ENCODE measurements at regions not wholly inside any gene's neighbourhood (a gene's known extent, or its start where the extent isn't known, plus 50 kb on each side); places are given as distances from the start of the nearest gene placed in this dataset.
"Not testable (repeated sequence)": the region's sequence is repeated elsewhere in the genome, so short reads cannot be mapped to it uniquely, and the experiment has no call there.

- no peak for FAIRE-seq
Observed at GRCh38 chr21:28877318-28877884, 115.3 kb downstream of the LTN1 start.

GRCh38 chr21:28875078-28875477, 117.6 kb downstream of the LTN1 start:
- FAIRE-seq, result no peak

GRCh38 chr21:28872218-28872617, 120.5 kb downstream of the LTN1 start:
- no peak for FAIRE-seq

DNA sequence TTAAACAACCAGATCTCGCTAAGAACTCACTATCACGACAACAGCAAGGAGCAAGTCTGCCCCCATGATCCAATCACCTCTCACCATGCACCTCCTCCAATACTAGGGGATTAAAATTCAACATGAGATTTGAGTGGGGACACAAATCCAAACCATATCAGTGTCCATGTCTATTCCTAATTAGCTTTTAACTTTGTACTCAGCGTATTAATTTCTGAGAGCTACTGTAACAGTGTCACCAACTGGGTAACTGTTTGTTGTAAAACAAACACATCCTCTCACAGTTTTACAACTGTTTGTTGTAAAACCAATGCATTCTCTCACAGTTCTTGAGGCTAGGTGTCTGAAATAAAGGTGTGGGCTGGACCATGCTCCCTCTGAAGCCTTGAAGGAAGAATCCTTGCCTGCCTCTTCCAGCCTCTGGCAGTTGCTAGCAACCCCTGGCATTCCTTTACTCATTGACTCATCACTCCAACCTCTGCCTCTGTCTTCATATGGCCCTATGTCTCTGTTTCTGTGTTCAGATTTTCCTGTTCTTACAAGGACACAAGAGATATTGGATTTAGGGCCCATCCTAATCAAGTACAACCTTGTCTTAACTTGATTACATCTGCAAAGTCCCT, 121.2 kb downstream of the LTN1 start:
- no peak for FAIRE-seq

DNA sequence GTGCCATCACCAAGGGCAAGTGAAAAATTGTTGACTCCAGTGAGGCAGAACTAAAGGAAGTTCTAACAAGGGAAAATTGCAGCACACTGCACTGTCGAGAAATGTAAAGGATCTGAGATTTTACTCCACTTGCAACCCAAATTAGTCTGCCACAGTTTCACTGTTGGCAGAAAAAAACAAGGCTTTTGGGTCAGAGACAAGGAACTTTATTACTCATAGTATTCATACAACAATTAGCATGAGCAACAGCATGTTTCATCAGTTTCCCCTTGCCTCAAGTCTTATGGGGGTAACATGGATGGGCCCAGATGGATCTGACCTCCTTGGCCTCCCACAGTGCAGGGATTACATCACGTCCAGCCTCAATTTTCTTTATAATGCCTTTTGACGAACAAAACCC, 125.3 kb downstream of the LTN1 start:
- no peak for FAIRE-seq

DNA sequence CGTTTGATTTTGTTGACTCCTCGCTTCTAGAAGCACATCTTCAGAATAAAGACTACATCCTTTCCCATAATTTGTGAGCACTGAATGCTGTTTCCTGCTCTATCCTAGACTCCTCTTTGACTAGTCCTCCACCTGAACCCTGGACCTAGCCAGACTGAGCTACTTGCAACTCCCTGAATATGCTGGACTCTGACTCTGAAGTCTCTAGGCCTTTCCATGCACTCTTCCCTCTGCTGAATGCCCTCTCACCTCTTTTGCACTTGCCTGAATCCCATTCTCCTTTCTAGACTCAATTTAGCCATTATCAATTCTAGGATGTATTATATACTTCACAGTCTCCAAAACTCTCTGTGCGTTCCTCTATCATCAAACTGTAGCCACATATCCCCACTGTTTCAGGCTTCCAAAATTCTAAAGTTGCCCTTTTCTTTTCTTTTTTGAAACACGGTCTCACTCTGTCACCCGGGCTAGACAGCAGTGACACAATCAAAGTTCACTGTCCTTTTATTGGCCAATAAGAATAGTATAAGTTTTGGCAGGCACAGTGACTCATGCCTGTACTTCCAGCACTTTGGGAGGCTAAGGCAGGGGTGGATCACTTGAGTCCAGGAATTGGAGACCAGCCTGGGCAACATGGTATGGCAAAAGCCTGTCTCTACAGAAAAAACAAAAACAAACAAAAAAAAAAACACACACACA, 127.0 kb downstream of the LTN1 start:
- no peak for FAIRE-seq

DNA sequence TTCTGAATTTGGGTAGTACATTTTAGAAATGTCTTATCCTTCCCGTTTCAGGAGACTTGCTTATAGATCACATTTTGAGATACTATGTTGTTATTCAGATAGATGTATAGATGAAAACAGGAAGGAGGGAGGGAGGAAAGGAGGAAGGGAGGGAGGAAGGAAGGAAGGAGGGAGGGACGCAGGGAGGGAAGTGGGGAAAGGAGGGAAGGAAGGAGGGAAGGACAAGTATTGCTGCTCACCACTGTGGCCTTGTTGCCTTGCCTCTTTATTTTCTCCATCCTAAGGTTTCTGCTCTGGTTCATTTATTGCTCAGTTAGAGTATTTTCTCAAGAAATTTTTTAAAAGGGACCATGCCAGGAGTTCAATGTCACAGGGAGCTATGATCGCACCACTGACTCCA, 134.3 kb downstream of the LTN1 start:
- FAIRE-seq, result no peak

GRCh38 chr21:28857752-28858151, 134.9 kb downstream of the LTN1 start:
- FAIRE-seq, result no peak

DNA sequence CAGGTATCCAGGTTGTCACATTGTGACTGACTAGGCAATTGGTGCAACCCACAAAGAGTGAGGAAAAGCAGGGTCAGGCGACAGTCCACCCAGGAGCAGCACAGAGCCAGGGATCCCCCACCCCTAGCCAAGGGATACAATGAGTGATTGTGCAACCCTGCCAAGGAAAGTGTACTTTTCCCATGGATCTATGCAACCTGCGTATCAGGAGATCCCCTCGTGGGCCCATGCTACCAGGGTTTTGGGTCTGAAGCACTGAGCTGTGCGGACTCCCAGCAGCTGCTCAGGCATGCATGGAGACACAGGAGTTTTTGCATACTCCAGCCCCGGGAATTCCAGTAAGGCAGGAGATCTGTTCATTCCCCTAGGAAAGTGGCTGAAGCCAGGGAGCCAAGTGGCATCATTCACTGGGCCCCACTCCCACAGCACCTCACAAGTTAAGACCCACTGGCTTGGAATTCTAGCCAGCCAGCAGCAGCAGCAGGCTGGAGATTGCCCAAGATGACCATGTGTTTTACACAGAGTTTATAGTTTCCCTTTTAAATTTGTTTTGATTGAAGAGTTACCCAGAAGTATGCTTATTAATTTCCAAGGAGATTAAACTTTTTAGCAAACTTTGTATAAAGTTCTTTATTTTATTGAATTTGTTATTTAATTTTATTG, 136.0 kb downstream of the LTN1 start:
- FAIRE-seq, result no peak

DNA sequence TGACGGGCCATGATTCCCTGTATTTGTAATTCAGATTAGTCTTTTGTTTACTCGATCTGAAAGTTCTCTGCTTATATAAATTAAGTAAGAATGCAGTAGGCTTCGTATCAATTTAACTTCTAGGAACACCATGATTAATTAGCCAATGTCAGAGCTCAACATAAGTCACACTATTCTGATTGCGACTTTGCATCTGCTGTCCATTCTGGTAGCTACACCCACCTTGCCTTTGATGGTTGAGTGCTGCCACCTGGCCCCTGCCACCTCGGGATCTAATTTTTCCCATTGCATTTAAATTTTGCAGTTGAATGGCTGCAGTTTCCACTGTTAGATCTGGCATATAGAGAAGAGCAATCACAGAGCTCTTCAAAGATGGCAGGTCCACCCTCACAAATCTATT, 140.0 kb downstream of the LTN1 start:
- no peak for FAIRE-seq

DNA sequence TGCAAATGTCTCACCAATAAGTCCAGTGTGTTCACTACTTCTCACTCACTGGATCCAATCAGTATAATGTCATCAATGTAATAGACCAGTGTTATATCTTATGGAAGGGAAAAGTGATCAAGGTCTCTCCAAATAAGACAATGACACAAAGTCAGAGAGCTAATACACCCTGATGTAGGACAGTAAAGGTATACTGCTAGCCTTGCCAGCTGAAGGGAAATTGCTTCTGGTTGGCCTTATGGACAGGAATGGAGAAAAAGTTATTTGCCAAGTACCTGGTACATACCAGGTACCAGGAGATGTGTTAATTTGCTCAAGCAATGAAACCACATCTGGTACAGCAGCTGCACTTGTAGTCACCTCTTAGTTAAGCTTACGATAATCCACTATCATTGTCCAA, 141.0 kb downstream of the LTN1 start:
- FAIRE-seq, result no peak

GRCh38 chr21:28839237-28839636, 153.4 kb downstream of the LTN1 start:
- not testable (repeated sequence) for FAIRE-seq

GRCh38 chr21:28837426-28837825, 155.3 kb downstream of the LTN1 start:
- not testable (repeated sequence) for FAIRE-seq

- FAIRE-seq, result not testable (repeated sequence)
Observed at GRCh38 chr21:28836588-28836987, 156.1 kb downstream of the LTN1 start.

DNA sequence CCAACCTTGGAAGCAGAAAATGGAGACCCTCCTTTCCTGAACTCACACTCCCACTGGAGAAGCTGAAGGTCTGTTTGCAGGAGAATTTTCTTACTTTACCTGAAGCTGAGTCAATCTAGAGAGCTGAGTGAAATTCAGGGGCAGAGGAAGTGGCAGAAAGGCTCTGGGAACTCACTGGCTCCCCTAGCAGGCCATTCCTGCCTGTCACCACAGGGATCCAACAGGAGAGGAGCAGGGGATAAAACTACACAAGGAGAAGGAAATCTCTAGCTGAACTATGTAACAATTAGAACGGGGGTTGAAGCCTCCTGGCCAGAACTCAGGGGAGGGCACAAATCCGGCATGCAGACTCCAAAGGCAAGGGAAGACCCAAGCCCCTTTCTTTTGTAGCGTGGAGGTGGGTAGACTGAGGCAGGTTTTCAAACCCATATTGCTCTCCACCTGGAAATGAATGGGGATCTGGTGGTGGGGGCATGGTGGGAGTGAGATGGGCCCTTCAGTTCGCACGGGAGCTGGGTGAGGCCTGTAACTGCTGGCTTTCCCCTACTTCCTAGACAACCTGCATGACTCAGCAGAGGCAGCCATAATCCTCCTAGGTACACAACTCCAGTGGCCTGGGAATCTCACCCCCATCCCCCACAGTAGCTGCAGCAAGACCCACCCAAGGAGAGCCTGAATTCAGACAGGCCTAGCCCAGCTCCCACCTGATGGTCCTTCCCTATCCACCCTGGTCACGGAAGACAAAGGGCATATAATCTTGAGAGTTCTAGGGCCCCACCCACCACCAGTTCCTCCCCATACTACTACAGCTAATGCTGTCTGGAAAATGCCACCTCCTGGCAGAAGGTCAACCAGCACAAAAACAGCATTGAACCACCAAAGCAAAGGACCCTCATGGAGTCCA, 158.1 kb downstream of the LTN1 start:
- FAIRE-seq, result no peak

DNA sequence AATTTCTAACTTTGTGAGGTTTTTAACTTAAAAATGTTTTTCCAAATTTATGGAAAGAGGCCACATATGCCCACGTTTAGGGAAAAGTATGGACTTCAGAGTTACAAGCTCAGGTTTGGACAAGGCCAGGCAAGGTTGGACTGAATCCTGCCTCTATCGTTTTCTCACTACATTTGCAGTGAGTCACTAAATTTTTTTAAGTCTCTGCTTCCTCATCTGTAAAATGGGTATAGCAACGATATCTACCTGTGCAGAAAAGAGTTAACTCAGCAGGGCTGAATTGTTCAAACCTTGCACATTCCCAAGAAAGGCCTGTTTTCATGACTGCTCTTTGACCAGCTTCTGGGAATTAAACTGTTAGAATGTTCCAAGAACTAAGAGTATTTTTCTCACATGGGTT, 159.1 kb downstream of the LTN1 start:
- no peak for FAIRE-seq

- no peak for FAIRE-seq
Observed at GRCh38 chr21:28833182-28833581, 159.5 kb downstream of the LTN1 start.

DNA sequence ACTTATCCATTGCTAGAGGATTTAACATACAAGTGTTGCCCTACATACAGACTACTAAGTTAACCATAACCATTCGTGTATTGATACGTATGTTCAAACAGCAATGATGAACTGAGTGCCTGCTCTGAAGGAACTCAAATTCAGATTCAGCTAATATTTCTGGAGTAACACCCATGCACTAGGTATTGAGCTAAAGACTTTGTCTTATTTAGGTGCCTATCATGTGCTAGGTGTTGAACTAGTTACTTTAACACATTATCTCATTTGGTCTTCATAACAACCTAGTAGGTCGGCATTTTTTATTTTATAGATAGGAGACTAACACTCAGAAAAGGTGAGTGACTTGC, 160.0 kb downstream of the LTN1 start:
- no peak for FAIRE-seq

DNA sequence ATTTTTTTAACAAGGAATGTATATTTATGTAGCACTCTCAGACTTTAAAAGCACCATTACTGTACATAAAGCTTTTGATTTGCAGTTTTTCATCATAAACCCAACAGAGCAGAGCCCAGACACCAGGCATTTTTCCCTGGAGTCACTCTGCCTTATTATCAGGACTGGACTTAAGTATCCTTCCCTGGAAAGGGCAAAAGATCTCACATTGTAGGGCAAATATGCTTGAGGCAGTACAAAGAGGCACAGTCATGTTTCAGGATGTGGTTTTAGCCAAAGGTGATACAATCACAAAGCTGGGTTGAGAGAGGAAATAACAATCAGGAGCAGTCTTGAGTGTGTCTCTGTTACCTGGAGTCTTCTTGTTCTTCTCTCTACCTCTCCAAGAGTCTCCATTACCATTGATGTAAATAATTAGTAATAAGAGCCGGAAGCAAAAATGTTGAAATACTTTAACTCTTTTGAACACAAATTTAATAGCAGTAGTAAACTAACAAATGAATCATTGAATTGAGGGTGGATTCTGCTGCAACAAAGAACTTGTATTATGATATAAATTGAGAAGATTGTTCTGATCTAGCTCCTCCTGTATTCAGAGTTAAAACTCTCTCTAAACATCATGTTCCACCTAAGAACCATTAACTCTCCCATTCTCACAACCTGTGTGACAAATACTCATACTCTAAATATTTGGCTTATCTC, 160.5 kb downstream of the LTN1 start:
- FAIRE-seq, result no peak

- FAIRE-seq, result no peak
Observed at GRCh38 chr21:28828981-28829380, 163.7 kb downstream of the LTN1 start.

DNA sequence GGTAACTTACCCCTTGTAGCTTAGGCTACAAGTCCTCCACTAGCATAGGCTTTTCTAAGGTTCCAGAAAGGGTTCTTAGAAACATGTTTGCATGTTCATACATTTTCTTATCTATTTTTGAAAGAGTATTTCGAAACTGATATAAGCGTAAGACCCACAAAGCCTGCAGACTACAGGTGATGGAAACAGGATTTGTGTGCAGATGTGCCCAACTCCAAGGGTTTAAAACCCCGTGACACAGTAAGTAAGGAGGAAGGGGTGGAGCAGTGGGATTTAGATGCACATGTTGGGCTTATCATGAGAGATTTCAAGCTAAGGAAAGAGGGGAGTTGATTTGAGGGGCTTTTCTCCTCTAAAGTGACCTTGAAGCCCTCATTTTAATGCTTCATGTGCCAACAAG, 164.7 kb downstream of the LTN1 start:
- FAIRE-seq, result no peak

- FAIRE-seq, result no peak
Observed at GRCh38 chr21:28827422-28827821, 165.3 kb downstream of the LTN1 start.

Measured in islet of Langerhans (tissue), 1 donor.